Esophagus muscularis mucosa (tissue), 4 donors: ENCODE measurements at regions not wholly inside any gene's neighbourhood (a gene's known extent, or its start where the extent isn't known, plus 50 kb on each side); places are given as distances from the start of the nearest gene placed in this dataset.

Experiments used
- DNase-seq: peaks from one replicate; pipeline ENCODE4 v3.0.0-alpha.2; 2017; ENCODE audit errors: extremely low spot score
- H3K27ac ChIP-seq, 4 donors: fragments of 200-600 bp; sonication (generic); replicated peaks in 1 of 4; 1 replicate in 3 of 4; 2 replicates in 1 of 4; pipeline ENCODE4 v1.5.1; 2016 to 2019; ENCODE audit warnings: mild to moderate bottlenecking in 1 of 4
- H3K27me3 ChIP-seq, 4 donors: fragments of 200-600 bp; sonication (generic); one replicate each; pipeline versions ENCODE4 v1.5.1 to v1.6.0; 2016 to 2019
- H3K36me3 ChIP-seq, 4 donors: fragments of 200-600 bp; sonication (generic); one replicate each; pipeline ENCODE4 v1.5.1; 2016 to 2019
- H3K4me1 ChIP-seq, 4 donors: fragments of 200-600 bp; sonication (generic); one replicate each; pipeline ENCODE4 v1.5.1; 2016 to 2019
- H3K4me3 ChIP-seq, 4 donors: fragments of 200-600 bp; sonication (generic); 1 replicate in 2 of 4; 2 replicates in 2 of 4; pipeline ENCODE4 v1.5.1; 2016 to 2019; ENCODE audit warnings: mild to moderate bottlenecking in 4 of 4, moderate library complexity in 1 of 4
- H3K9me3 ChIP-seq, 4 donors: fragments of 200-600 bp; sonication (generic); 1 replicate in 3 of 4; 2 replicates in 1 of 4; pipeline ENCODE4 v1.5.1; 2016 to 2019
- EP300 ChIP-seq: sonication (generic); formaldehyde crosslinking; IDR thresholded peaks from one replicate; pipeline ENCODE4 v1.6.1; 2017; ENCODE audit warnings: antibody characterized with exemption
- POLR2A ChIP-seq: fragments of 450-650 bp; IDR thresholded peaks from one replicate; pipeline ENCODE4 v1.6.1; 2017; ENCODE audit warnings: antibody characterized with exemption, moderate library complexity, mild to moderate bottlenecking, low read depth
- POLR2AphosphoS5 ChIP-seq, 2 donors: sonication (generic); formaldehyde crosslinking; IDR thresholded peaks; one replicate each; pipeline ENCODE4 v1.6.1; 2017; ENCODE audit warnings: antibody characterized with exemption in 2 of 2
- WGBS: methylation state at CpG from one replicate; pipeline ENCODE4 v1.1.5; 2018; 5-methylcytosine and 5-hydroxymethylcytosine counted together
- intact Hi-C: fragments of 100-400 bp; cut with DNase I; formaldehyde crosslinking; loops from one replicate; pipeline ENCODE4 v1.15.1; 2023
- TF ChIP-seq, protein P1 (sequence below), 3 experiments: fragments of 200-600 bp in 2 of 3; fragments of 450-650 bp in 1 of 3; sonication (generic) in 2 of 3; IDR thresholded peaks; one replicate each; pipeline ENCODE4 v1.5.1; 2017 to 2019; ENCODE audit warnings: antibody characterized with exemption in 3 of 3, mild to moderate bottlenecking in 2 of 3, moderate library complexity in 1 of 3

DNA sequence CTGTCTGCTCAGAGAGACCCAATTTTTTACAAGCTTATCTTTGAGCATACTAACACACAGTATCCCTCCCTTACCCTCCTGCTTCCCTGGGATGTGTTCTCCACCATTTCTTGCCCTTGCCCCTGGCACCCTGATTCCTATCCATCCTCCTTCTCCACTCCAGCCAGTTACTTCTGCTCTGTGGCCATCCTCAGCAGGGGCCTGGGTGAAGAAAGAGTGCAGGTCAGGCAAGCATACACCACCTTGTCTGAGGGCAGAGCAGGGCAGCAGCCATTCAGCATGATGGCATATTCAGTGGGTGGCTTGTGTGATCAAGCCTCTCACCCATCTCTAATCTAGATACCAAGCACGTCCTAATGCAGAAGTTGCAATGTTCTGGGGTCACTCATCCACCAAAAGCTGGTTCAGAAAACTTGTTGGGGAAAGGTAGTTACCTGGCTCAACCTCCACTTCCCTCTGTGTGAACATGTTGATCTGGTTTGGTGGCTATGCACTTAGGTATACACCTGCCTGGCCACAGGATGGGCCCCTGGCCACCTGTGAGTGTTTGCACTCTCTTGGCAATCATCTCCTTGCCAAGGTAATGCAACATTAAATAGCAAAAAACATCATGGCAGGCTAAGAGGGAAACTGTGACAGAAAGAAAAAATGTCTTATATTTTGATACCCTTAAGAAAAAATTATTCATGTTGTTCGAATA is 900.3 kb upstream of the MIR17HG start:
- Histone ChIP-seq H3K4me1 (peaks cover 3 to 17% (median 10%) of the 10 kb centered on the region in 4 donors), H3K27me3 (no peaks in the 10 kb centered on the region), H3K27ac (no peak overlapping the region), H3K36me3 (no peaks in the 10 kb centered on the region), H3K4me3 (no peak overlapping the region), H3K9me3 (no peaks in the 10 kb centered on the region)
- no peak for DNase-seq
- WGBS: 89% methylated on average over 2 of the region's 2 CpGs
- TF ChIP-seq POLR2AphosphoS5 (IDR thresholded peaks at IDR 0.05): no peak
- TF ChIP-seq POLR2A: no peak
- intact Hi-C loops: no loop called here

DNA sequence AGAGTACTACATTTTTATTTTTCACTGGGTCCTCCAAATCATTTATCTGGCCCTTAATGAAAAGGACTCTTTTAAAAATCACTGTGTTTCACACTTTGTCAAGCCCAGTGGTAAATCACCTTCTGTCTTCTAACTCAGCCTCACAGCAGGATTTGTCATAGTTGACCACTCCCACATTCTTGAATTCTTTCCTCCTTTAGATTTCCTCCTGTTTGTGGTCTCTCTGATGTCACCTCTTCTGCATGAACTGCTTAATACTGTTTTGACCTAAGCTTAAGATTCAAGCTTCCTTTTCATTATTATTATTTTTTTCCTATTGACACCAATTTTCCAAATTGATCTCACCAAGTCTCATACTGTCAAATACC is 899.8 kb upstream of the MIR17HG start:
- no peak for DNase-seq
- Histone ChIP-seq H3K27me3 (no peaks in the 10 kb centered on the region), H3K9me3 (no peaks in the 10 kb centered on the region), H3K4me1 (peaks cover 3 to 17% (median 10%) of the 10 kb centered on the region in 4 donors), H3K27ac (no peak overlapping the region), H3K4me3 (no peak overlapping the region), H3K36me3 (no peaks in the 10 kb centered on the region)
- TF ChIP-seq POLR2A (no peak), EP300 (no peak), POLR2AphosphoS5 (IDR thresholded peaks at IDR 0.05) (no peak)
- TF ChIP-seq, protein P1, sequence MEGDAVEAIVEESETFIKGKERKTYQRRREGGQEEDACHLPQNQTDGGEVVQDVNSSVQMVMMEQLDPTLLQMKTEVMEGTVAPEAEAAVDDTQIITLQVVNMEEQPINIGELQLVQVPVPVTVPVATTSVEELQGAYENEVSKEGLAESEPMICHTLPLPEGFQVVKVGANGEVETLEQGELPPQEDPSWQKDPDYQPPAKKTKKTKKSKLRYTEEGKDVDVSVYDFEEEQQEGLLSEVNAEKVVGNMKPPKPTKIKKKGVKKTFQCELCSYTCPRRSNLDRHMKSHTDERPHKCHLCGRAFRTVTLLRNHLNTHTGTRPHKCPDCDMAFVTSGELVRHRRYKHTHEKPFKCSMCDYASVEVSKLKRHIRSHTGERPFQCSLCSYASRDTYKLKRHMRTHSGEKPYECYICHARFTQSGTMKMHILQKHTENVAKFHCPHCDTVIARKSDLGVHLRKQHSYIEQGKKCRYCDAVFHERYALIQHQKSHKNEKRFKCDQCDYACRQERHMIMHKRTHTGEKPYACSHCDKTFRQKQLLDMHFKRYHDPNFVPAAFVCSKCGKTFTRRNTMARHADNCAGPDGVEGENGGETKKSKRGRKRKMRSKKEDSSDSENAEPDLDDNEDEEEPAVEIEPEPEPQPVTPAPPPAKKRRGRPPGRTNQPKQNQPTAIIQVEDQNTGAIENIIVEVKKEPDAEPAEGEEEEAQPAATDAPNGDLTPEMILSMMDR (IDR thresholded peaks at IDR 0.05): no peak
- intact Hi-C loops: no loop called here

DNA sequence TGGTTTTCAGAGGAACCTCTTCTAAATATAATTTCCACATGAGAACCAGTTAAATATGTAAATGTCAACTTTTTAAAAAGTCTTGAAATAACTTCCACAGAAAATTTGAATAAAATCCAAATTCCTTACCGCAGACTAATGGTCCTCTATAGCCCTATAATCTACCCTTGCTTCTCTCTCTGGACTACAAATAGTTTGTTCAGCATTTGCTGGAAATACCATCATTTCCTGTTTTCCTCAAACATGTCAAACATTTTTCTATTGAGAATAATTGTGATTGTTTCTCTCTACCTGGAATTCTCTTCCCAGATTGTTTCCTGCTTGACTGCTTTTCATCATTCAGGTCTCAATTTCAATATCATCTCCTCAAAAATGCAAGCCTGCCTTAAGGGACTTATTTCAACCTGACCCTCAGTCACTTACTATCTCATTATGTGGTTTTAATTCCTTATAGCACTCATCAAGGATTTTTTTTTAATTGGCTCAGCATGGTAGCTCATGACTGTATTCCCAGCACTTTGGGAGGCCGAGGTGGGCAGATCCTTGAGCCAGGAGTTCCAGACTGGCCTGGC is 898.9 kb upstream of the MIR17HG start:
- DNase-seq: no peak
- Histone ChIP-seq H3K27me3 (no peaks in the 10 kb centered on the region), H3K27ac (no peak overlapping the region), H3K36me3 (no peaks in the 10 kb centered on the region), H3K4me3 (no peak overlapping the region), H3K9me3 (no peaks in the 10 kb centered on the region), H3K4me1 (peaks cover 3 to 17% (median 10%) of the 10 kb centered on the region in 4 donors)
- 74% methylated on average over 2 of the region's 2 CpGs for WGBS
- intact Hi-C loops: no loop called here
- TF ChIP-seq EP300 (no peak), POLR2AphosphoS5 (IDR thresholded peaks at IDR 0.05) (no peak), POLR2A (no peak)
- TF ChIP-seq, protein P1 (IDR thresholded peaks at IDR 0.05): no peak

DNA sequence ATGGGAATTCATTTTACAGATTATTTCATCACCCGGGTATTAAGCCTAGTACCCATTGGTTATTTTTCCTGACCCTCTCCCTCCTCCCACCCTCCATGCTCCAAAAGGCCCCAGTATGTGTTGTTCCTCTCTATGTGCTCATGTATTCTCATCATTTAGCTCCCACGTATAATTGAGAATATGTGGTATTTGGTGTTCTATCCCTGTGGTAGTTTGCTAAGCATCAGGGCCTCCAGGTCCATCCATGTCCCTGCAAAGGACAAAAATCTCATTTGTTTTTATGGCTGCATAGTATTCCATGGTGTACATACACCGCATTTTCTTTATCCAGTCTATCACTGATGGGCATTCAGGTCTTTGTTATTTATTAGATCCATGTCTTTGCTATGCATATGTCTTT is 894.1 kb upstream of the MIR17HG start:
- Histone ChIP-seq H3K4me1 (no peaks in the 10 kb centered on the region), H3K36me3 (no peaks in the 10 kb centered on the region), H3K9me3 (no peaks in the 10 kb centered on the region), H3K27me3 (no peaks in the 10 kb centered on the region), H3K4me3 (no peak overlapping the region), H3K27ac (no peak overlapping the region)
- TF ChIP-seq POLR2A: no peak
- TF ChIP-seq, protein P1 (IDR thresholded peaks at IDR 0.05): no peak
- TF ChIP-seq POLR2AphosphoS5 (IDR thresholded peaks at IDR 0.05): no peak
- no peak for TF ChIP-seq EP300
- WGBS: 96% methylated on average over 3 of the region's 3 CpGs
- no peak for DNase-seq
- intact Hi-C loops: no loop called here

DNA sequence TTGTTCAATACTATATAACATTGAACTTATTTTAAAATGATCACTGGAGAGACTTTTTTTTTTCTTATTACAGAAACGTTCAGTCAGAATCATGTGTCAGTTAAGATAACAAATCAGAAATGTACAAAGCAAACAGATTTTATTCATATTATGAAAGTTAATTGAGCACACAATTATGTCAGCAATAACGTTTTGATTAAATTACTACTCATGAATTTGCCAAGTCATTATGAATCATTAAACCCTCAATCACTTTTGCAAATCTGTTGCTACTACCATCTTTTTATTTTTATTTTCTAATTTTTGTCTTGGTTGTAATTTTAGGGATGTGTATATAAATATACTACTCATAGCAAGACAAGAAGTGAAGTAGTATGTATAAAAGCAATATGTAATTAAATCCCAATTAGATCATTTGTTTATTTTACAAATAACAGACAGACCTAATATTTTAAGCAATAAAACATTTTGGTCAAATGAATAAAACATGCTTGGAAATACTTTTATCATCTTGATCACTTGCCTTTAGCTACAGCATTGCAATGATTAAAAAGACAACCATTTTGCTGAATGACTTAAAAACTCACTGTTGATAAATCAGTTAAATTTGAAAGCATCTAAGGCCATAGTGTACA is 893.4 kb upstream of the MIR17HG start:
- intact Hi-C loops: no loop called here
- no peak for DNase-seq
- Histone ChIP-seq H3K27me3 (no peaks in the 10 kb centered on the region), H3K9me3 (no peaks in the 10 kb centered on the region), H3K4me1 (no peaks in the 10 kb centered on the region), H3K36me3 (no peaks in the 10 kb centered on the region), H3K4me3 (no peak overlapping the region), H3K27ac (no peak overlapping the region)
- TF ChIP-seq EP300 (no peak), POLR2AphosphoS5 (IDR thresholded peaks at IDR 0.05) (no peak), POLR2A (no peak)
- TF ChIP-seq, protein P1 (IDR thresholded peaks at IDR 0.05): no peak
- 48% methylated on average over 2 of the region's 2 CpGs for WGBS
